ENCODE measurements at regions not wholly inside any gene's neighbourhood (a gene's known extent, or its start where the extent isn't known, plus 50 kb on each side); places are given as distances from the start of the nearest gene placed in this dataset.

- ATAC-seq (ENCODE audit: low read depth) (no peak), DNase-seq (no peak)
- no peaks in the 10 kb centered on the region for H3K36me3 ChIP-seq (replicated peaks in 1 of 2; ENCODE audit: control extremely low read depth in 1 of 2, control insufficient read depth in 1 of 2, extremely low read depth in 1 of 2, insufficient read depth in 2 of 2, low read length in 1 of 2)
- Mint-ChIP-seq H3K4me3 (no peak overlapping the region), H3K27me3 (no peaks in the 10 kb centered on the region), H3K4me1 (no peaks in the 10 kb centered on the region), H3K27ac (no peak overlapping the region), H3K9me3 (ENCODE audit: insufficient read depth) (no peaks in the 10 kb centered on the region)
- ChIA-PET CTCF (no interaction called here), POLR2A (no interaction called here)
- H3K4me2 ChIP-seq (replicated peaks; ENCODE audit: low read depth, low read length, poor library complexity, severe bottlenecking): no peak overlapping the region
- H2AFZ ChIP-seq (ENCODE audit: insufficient read depth, low read depth, low read length, poor library complexity, severe bottlenecking): no peak overlapping the region
- H3K27ac ChIP-seq (ENCODE audit: low read length in 2 of 2): no peak overlapping the region
- H3K4me1 ChIP-seq (ENCODE audit: control insufficient read depth in 2 of 2, insufficient read depth in 2 of 2, low read length in 2 of 2): no peaks in the 10 kb centered on the region
- WGBS (ENCODE audit: insufficient coverage): 100% methylated on average over 1 of the region's 1 CpG
- H3K9me3 ChIP-seq (ENCODE audit: control extremely low read depth in 1 of 3, control insufficient read depth in 2 of 3, insufficient read depth in 1 of 3, low read length in 2 of 3): peaks cover 0 to 5% (median 0%) of the 10 kb centered on the region in 3 donors
- H4K20me1 ChIP-seq (ENCODE audit: control insufficient read depth, insufficient read depth, low read length, poor library complexity, severe bottlenecking): no peaks in the 10 kb centered on the region
- TF ChIP-seq EZH2 (IDR thresholded peaks at IDR 0.05; ENCODE audit: borderline replicate concordance, insufficient read depth, low read depth, low read length, poor library complexity, severe bottlenecking) (no peak), CTCF (IDR thresholded peaks at IDR 0.05) (no peak)
- intact Hi-C loops (cut with micrococcal nuclease): no loop called here
- H3K79me2 ChIP-seq (ENCODE audit: control insufficient read depth, insufficient read depth, low read length): no peaks in the 10 kb centered on the region
- no peak overlapping the region for H3K4me3 ChIP-seq (ENCODE audit: control extremely low read depth in 1 of 5, extremely low read depth in 1 of 5, insufficient read depth in 1 of 5, low read depth in 2 of 5, low read length in 4 of 5)
- H3K9ac ChIP-seq (ENCODE audit: low read length): no peak overlapping the region
- no peaks in the 10 kb centered on the region for H3K27me3 ChIP-seq (replicated peaks in 1 of 4; ENCODE audit: control extremely low read depth in 1 of 4, control insufficient read depth in 3 of 4, insufficient read depth in 4 of 4, low read length in 3 of 4)
Observed at GRCh38 chr4:123904882-123905281, 508.3 kb downstream of the SPRY1 start.

DNA sequence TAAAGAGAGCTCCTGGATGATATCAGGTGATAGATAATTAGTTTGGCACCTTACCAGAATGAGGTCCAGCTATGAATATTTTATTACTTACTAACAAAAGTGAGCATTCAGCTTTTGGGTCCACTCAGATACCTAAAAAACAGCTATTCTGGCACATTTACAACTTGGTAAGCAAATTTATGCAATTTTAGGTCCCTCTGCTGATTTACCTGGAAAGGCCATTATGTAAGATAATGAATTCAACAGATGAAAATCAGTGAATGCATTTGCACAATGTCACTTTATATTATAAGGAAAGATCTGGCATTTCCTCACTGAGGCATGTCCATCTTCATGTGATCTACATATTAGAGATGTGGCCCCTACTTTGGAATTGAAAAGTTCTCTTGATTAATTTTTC, 517.0 kb downstream of the SPRY1 start:
- Histone ChIP-seq H3K27ac (ENCODE audit: low read length in 2 of 2) (no peak overlapping the region), H4K20me1 (ENCODE audit: control insufficient read depth, insufficient read depth, low read length, poor library complexity, severe bottlenecking) (no peaks in the 10 kb centered on the region), H3K36me3 (replicated peaks in 1 of 2; ENCODE audit: control extremely low read depth in 1 of 2, control insufficient read depth in 1 of 2, extremely low read depth in 1 of 2, insufficient read depth in 2 of 2, low read length in 1 of 2) (no peaks in the 10 kb centered on the region), H3K9ac (ENCODE audit: low read length) (no peak overlapping the region), H3K4me3 (ENCODE audit: control extremely low read depth in 1 of 5, extremely low read depth in 1 of 5, insufficient read depth in 1 of 5, low read depth in 2 of 5, low read length in 4 of 5) (no peak overlapping the region), H3K9me3 (ENCODE audit: control extremely low read depth in 1 of 3, control insufficient read depth in 2 of 3, insufficient read depth in 1 of 3, low read length in 2 of 3) (no peaks in the 10 kb centered on the region), H3K4me2 (replicated peaks; ENCODE audit: low read depth, low read length, poor library complexity, severe bottlenecking) (no peak overlapping the region), H3K27me3 (replicated peaks in 1 of 4; ENCODE audit: control extremely low read depth in 1 of 4, control insufficient read depth in 3 of 4, insufficient read depth in 4 of 4, low read length in 3 of 4) (no peaks in the 10 kb centered on the region), H2AFZ (ENCODE audit: insufficient read depth, low read depth, low read length, poor library complexity, severe bottlenecking) (no peak overlapping the region), H3K4me1 (ENCODE audit: control insufficient read depth in 2 of 2, insufficient read depth in 2 of 2, low read length in 2 of 2) (no peaks in the 10 kb centered on the region), H3K79me2 (ENCODE audit: control insufficient read depth, insufficient read depth, low read length) (no peaks in the 10 kb centered on the region)
- DNase-seq (no peak), ATAC-seq (ENCODE audit: low read depth) (no peak)
- no peak overlapping the region for H3K27ac Mint-ChIP-seq
- H3K4me1 Mint-ChIP-seq: no peaks in the 10 kb centered on the region
- CTCF ChIA-PET: no interaction called here
- intact Hi-C loops (cut with micrococcal nuclease): no loop called here
- TF ChIP-seq CTCF (IDR thresholded peaks at IDR 0.05): no peak
- no peak for TF ChIP-seq EZH2 (IDR thresholded peaks at IDR 0.05; ENCODE audit: borderline replicate concordance, insufficient read depth, low read depth, low read length, poor library complexity, severe bottlenecking)
- H3K9me3 Mint-ChIP-seq (ENCODE audit: insufficient read depth): no peaks in the 10 kb centered on the region
- POLR2A ChIA-PET: no interaction called here
- H3K4me3 Mint-ChIP-seq: no peak overlapping the region
- H3K27me3 Mint-ChIP-seq: no peaks in the 10 kb centered on the region

All from B cell (primary cell).